8988T (cell line): ENCODE measurements at regions not wholly inside any gene's neighbourhood (a gene's known extent, or its start where the extent isn't known, plus 50 kb on each side); places are given as distances from the start of the nearest gene placed in this dataset.

Experiments used
- DNase-seq: peaks from one replicate; pipeline ENCODE4 v3.0.0; 2011

DNA sequence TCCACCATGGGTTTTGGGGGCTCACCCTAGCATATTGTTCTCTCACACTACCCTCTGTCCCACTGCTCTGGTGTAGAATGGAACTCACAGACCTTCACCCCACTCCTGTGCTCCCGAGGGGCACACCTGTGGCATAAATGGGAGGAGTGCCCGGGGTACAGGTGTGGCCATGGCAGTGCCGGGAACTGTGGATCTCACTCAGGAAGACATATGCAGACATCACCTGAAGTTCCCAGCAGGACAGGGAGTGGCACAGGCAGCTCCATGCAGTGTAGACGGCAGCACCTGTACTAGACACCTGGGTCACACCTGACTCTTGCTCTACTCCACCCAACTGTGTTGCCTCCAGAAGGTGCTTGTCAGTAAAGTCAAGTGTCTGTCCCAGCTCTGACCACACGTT lies 57.6 kb upstream of the MRPS22 start:
- no peak for DNase-seq

DNA sequence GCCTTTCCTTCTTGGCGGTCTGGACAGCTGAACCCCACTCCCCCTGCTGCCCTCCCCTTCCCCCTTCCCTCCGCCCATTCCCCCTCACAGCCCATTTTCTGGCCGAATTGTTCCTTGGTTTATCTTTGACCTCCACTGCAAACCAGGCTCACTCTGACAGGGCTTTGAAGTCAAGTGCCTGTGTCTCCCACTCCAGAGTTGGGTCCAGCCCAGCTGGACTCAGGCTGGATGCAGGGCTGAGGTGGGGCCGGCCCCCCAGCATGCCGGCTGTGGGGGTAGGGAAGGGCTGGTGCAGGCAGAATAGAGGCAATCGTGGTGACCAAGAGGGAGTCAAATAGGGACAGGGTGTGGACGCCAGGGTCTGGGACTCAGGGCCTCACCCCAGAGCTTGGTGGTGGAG lies 57.0 kb upstream of the MRPS22 start:
- DNase-seq: no peak

DNA sequence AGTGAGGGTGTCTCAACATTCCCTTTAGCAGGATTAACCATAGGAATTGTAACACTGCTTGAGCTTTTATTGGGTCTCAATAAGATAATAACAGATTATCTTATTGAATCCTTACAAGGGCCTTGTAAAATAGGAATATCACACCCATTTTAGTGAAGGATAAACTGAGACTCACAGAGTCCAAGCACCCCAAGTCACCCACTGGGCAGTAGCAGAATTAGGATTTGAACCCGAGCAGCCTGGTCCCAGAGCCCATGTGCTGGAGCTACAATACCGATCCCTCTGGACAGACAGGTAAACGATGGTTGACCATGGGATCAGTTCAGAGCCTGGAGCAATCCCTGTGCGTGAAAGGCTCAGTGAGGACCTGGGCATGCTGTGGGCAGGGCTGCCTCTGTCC lies 56.3 kb upstream of the MRPS22 start:
- no peak for DNase-seq

DNA sequence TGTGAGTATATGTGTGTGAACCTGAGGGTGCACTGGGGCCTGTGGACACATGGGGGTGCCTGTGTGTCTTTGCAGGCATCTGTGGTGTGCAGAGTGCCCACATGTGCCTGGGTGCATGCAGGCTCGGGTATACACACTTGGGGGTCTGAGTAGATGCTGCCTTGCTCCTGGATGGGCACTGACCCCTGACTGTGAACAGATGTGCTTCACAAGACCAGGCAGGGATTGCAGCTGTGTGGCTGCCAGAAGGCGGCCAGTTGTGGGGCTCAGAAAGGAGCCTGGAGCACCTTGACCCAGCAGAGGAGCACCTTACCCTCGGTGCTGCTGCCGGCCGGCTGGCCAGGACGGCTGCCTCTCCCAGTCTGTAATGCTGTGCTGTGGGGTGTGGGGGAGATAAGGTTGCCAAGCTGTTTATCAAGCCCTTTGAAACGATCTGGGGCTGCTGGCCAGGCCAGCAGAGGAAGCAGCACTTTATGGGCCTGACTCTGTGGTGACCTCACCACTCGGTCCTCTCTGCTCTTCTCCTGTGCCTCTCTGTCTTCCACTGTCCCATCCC lies 55.5 kb upstream of the MRPS22 start:
- DNase-seq: no peak

DNA sequence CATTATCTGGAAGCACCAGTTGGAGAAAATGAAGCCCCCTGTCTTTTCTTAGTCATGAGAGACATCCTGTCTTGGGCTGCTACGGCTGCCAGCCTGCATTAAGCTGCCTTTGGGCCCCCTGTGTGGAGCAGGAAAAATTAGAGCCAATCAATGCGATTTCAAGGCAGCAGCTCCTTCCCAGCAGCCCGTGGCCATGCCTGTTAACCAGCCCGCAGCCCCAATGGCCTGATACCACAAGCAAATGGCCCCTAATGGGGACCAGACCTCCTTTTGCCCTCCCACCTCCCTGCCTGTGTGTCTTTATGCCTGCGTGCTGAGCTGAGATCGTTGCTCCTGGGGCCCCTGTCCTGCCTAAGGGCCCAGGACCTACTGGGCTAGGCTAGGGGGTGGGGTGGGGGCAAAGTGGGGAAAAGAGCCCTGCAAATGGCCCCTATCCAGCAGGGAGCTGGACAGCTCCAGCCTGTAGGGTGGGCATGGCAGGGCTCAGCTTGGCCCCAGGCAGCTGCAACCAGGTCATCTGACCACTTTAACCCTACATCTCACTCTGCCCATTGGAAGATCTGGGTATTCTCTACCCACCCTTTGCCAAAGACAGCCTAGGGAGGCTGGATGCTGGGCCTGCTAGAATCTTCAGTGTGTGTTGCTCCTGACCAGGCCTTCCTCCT lies 53.8 kb upstream of the MRPS22 start:
- no peak for DNase-seq

DNA sequence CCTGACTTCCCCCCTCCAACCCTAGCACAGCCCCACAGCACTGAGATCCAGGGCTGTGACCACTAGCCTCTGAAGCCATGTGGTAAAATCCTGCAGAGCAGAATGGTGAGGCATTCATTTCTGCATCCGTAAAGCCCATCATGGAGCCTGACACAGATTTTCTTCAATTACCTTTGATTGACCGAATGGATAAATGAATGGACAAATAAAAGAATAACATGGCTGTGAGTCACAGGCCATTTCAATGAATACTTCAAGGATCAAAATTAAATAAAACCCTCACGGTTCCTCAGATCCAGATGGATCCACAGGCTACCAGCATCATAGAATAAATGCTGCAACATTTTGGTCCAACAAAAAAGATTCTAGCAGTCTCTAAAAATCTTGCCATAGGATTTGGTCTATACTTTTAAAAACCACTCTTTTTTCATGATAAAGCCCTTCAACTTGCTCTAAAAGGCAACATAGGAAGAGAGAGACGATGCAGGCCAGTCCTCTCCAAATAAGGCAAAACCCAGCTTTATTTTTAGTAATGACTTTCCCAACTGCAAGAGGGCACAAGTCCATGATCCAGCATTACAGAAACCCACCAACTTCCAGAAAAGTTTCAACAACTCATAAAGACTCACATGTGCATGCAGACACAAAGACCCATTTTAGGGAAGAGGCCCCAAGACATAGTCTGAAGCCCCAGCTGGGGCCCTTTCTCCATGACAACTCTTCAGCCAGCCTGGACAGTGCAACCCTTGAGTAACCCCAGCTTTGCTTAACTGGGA lies 52.4 kb upstream of the MRPS22 start:
- DNase-seq: no peak

DNA sequence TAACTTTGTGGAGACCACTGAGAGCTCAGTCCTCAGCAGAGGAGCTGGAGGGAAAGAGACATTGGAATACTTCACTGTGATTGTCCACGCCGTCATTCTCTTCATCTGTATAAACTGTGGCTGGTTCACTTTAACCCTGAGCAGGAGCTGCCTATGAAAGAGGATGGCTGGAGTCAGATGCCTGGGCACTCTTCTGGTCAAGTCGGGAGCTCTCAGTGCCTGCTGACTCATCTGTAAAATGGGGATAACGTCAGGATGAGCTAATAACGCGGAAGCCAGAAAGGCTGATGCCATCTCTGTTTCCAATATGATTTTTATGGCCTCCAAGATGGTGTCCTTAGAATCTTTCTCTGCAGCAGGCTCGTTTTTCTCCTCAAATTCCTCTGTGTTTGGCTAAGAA lies 51.6 kb upstream of the MRPS22 start:
- no peak for DNase-seq

DNA sequence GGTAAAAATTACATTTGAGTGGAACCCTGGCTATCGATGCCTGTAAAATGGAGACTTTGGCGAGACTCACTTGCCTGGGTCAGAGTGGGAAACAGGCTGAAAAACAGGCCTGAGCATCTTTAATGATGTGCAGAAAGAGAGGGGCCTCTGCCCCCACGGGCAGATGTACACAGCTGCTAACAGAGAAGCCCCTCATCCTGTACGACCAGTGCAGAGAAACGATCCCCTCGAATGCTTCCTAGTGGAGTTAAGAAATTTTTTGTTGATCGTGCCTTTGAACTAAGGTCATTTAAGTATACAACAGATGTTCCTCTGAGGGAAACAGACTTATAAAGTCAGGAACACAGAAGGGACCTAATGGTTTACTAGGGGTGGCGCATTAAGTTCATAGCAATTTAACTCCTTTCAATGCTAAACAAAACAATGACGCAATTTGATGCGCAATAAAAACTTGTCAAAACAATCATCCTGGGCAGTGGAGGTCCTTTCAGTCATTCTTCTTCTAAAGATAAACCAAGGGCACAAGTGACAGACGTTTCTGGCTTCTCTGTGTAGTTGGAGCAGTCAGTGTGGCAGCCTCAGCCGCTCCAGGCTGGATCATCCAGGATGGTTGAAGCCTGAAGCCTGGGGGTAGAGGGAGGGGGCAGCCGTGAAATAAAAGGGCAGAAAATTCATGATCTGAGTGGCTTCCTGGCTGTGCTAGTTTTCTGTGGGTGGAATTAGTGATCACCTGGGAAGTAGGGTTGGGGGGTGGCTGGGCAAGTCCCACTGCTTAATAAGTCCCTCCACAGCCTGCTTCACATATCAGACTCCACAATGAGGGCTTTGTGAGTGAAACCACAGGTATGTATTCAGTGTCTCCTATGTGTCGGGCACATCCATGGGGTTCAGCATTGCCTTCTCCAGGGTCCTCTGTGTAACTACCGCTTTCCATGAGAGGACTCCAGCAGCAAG lies 50.8 kb upstream of the MRPS22 start:
- DNase-seq: no peak

DNA sequence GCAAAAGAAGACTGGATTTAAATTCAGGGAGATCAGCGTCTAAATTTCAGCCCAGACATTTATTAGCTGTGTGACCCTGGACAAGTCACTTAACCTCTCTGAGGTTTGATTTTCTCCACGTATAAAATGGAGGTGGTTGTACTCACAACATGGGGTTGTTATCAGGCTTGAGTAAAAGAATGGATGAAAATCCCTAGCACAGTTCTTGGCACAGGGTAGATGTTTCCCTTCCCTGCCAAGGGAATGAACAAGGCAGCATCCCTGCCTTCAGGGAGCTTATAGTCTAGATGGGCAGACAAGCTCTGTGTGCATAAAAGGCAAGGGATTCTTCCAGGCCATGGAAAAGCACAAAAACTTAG lies 50.2 kb upstream of the MRPS22 start:
- DNase-seq: no peak
